K562 (cell line): ENCODE measurements at regions not wholly inside any gene's neighbourhood (a gene's known extent, or its start where the extent isn't known, plus 50 kb on each side); places are given as distances from the start of the nearest gene placed in this dataset.

Experiments used
- AFF4 ChIP-seq: sonication (generic); formaldehyde crosslinking; IDR thresholded peaks from 2 replicates; pipeline ENCODE4 v1.8.0; 2023; ENCODE audit warnings: mild to moderate bottlenecking, missing genetic modification reagents
- DIDO1 ChIP-seq: fragments of 450-650 bp; IDR thresholded peaks from 2 replicates; pipeline ENCODE4 v1.6.1; 2016; ENCODE audit warnings: low read depth, missing biosample characterization, missing genetic modification characterization
- HEY1 ChIP-seq: fragments of 250-450 bp; sonication (Bioruptor Pico); IDR thresholded peaks from 2 replicates; pipeline ENCODE4 v1.5.0; 2020; ENCODE audit warnings: mild to moderate bottlenecking, moderate library complexity, borderline replicate concordance
- IFI16 ChIP-seq: fragments of 250-450 bp; sonication (Bioruptor Pico); IDR thresholded peaks from 2 replicates; pipeline ENCODE4 v2.1.2; 2022; ENCODE audit warnings: mild to moderate bottlenecking, inconsistent platforms
- JUND ChIP-seq, 2 experiments: IDR thresholded peaks; 2 replicates in 1 of 2; 3 replicates in 1 of 2; pipeline ENCODE4 v1.6.1; 2011; ENCODE audit warnings: borderline replicate concordance in 2 of 2, low read depth in 2 of 2, low read length in 2 of 2, improper control_type of control experiment in 1 of 2, missing biosample characterization in 1 of 2, missing genetic modification characterization in 1 of 2, missing genetic modification reagents in 1 of 2
- MNT ChIP-seq, 2 experiments: fragments of 450-650 bp; conservative IDR thresholded peaks; 2 replicates each; pipeline ENCODE4 v1.6.1; 2017; ENCODE audit warnings: mild to moderate bottlenecking in 2 of 2, moderate library complexity in 2 of 2
- MTA1 ChIP-seq: fragments of 450-650 bp; IDR thresholded peaks from 2 replicates; pipeline ENCODE4 v1.6.1; 2017; ENCODE audit warnings: borderline replicate concordance
- NR2C1 ChIP-seq, 2 experiments: fragments of 450-650 bp; IDR thresholded peaks; 2 replicates each; pipeline ENCODE4 v1.6.1; 2017; ENCODE audit warnings: mild to moderate bottlenecking in 2 of 2, antibody characterized with exemption in 1 of 2, inconsistent platforms in 1 of 2, missing compliant biosample characterization in 1 of 2, missing genetic modification characterization in 1 of 2
- SNIP1 ChIP-seq: fragments of 450-650 bp; IDR thresholded peaks from 2 replicates; pipeline ENCODE4 v1.7.1; 2017; ENCODE audit warnings: low read depth, mild to moderate bottlenecking
- SPI1 ChIP-seq: IDR thresholded peaks from 2 replicates; pipeline ENCODE4 v1.6.1; 2011; ENCODE audit warnings: low read depth, low read length, control low read depth, borderline replicate concordance
- TAF1 ChIP-seq: IDR thresholded peaks from 2 replicates; pipeline ENCODE4 v1.6.1; 2011; ENCODE audit warnings: mild to moderate bottlenecking, low read length, moderate library complexity; ENCODE audit not compliant: insufficient read depth, control insufficient read depth, severe bottlenecking; ENCODE audit errors: extremely low read depth
- UBTF ChIP-seq, 2 experiments: IDR thresholded peaks; 2 replicates each; pipeline ENCODE4 v1.6.1; 2012; ENCODE audit warnings: improper control_type of control experiment in 2 of 2, low read depth in 2 of 2, low read length in 2 of 2, borderline replicate concordance in 1 of 2
- ZBTB9 ChIP-seq: fragments of 450-650 bp; formaldehyde crosslinking; IDR thresholded peaks from 2 replicates; pipeline ENCODE4 v1.4.0; 2020; ENCODE audit warnings: mild to moderate bottlenecking, moderate library complexity
- ZNF445 ChIP-seq: fragments of 250-450 bp; sonication (Bioruptor Pico); IDR thresholded peaks from 2 replicates; pipeline ENCODE4 v1.4.0; 2020; ENCODE audit warnings: low read depth, mild to moderate bottlenecking, moderate library complexity
- ZSCAN29 ChIP-seq: fragments of 450-650 bp; IDR thresholded peaks from 2 replicates; pipeline ENCODE4 v1.6.1; 2017

- TF ChIP-seq AFF4 (CRISPR knock-in tag) (peak; percentile 77; the same call in 1 of the 2 replicates), ZSCAN29 (no peak), SNIP1 (no peak), HEY1 (no peak), IFI16 (CRISPR knock-in tag) (no peak), ZBTB9 (CRISPR knock-in tag) (no peak), JUND (IDR thresholded peaks at IDR 0.05; ENCODE audit: borderline replicate concordance, low read depth, low read length) (no peak; the same call in 1 of the 2 replicates), JUND (tag; IDR thresholded peaks at IDR 0.05; ENCODE audit: borderline replicate concordance, low read depth, low read length) (peak; percentile 8; the same call in 1 of the 3 replicates), DIDO1 (no peak; the same call in 1 of the 2 replicates), SPI1 (peak; percentile 99), NR2C1 (IDR thresholded peaks at IDR 0.05) (0 out of 2 replicates have a peak, but pooled peaks have one; percentile 10), NR2C1 (tag; IDR thresholded peaks at IDR 0.05) (no peak), UBTF (IDR thresholded peaks at IDR 0.05; ENCODE audit: borderline replicate concordance in 1 of 2, low read depth in 2 of 2, low read length in 2 of 2) (peak; percentile 10 to 42; a peak in 2 of 4 replicates), MTA1 (peak; percentile 31; the same call in 1 of the 2 replicates), MNT (conservative IDR thresholded peaks at IDR 0.05) (peak; percentile 64 to 81), ZNF445 (CRISPR knock-in tag) (no peak), TAF1 (no peak)
These were observed 218.2 kb downstream of the OR2B2 start (continued) for GRCh38 chr6:27693766-27694546.
